Prostate gland (tissue), 2 donors: ENCODE measurements at regions not wholly inside any gene's neighbourhood (a gene's known extent, or its start where the extent isn't known, plus 50 kb on each side); places are given as distances from the start of the nearest gene placed in this dataset.

Experiments used
- CTCF ChIP-seq, 4 experiments: fragments of 200-600 bp in 2 of 4; fragments of 450-650 bp in 2 of 4; sonication (generic) in 2 of 4; IDR thresholded peaks; 1 replicate in 3 of 4; 2 replicates in 1 of 4; pipeline ENCODE4 v1.5.1; 2016 to 2019; ENCODE audit warnings: antibody characterized with exemption in 4 of 4, mild to moderate bottlenecking in 2 of 4, moderate library complexity in 2 of 4
- POLR2A ChIP-seq: fragments of 450-650 bp; IDR thresholded peaks from one replicate; pipeline ENCODE4 v1.6.1; 2016; ENCODE audit warnings: antibody characterized with exemption, mild to moderate bottlenecking
- POLR2AphosphoS5 ChIP-seq: sonication (generic); formaldehyde crosslinking; IDR thresholded peaks from one replicate; pipeline ENCODE4 v1.6.1; 2017; ENCODE audit warnings: antibody characterized with exemption

GRCh38 chr3:103894162-103894822 is 1459.5 kb downstream of the ZPLD1 start:
- no peak for TF ChIP-seq CTCF (IDR thresholded peaks at IDR 0.05)
- no peak for TF ChIP-seq POLR2A
- no peak for TF ChIP-seq POLR2AphosphoS5
